ENCODE measurements at regions not wholly inside any gene's neighbourhood (a gene's known extent, or its start where the extent isn't known, plus 50 kb on each side); places are given as distances from the start of the nearest gene placed in this dataset.

DNA sequence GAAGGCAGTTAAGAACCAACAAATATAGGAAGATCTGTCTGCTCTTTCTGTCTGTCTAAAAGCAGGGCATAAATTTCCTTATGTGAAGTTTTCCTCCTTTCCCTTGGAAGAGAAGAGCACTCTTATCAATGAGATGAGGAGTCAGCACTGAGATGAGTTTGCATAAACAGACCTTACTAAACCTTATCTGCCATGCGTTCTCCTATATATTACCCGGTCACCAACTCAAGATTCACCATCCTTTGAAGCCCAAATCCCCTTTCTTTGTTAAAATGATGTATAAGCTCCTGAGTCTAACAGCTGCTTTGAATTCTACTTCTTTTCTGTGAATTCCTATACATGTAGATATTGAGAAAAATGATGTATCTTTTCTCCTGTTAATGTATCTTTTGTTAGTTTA is 65.5 kb upstream of the FHL2 start:
- Histone ChIP-seq H3K79me2 (ENCODE audit: insufficient read depth, low read length) (no peaks in the 10 kb centered on the region), H3K36me3 (ENCODE audit: insufficient read depth, low read length) (no peaks in the 10 kb centered on the region), H3F3A (ENCODE audit: low read depth) (no peaks in the 10 kb centered on the region), H2AFZ (ENCODE audit: low read length) (no peak overlapping the region), H3K4me3 (ENCODE audit: low read length, poor library complexity, severe bottlenecking) (no peak overlapping the region), H3K9ac (ENCODE audit: low read depth, low read length, poor library complexity, severe bottlenecking) (no peak overlapping the region), H3K27me3 (ENCODE audit: insufficient read depth, low read length, poor library complexity, severe bottlenecking) (no peaks in the 10 kb centered on the region), H3K4me2 (ENCODE audit: low read depth, low read length, poor library complexity, severe bottlenecking) (no peak overlapping the region), H3K9me3 (ENCODE audit: insufficient read depth, low read depth, low read length) (no peaks in the 10 kb centered on the region), H4K20me1 (ENCODE audit: insufficient read depth, low read length, poor library complexity, severe bottlenecking) (no peaks in the 10 kb centered on the region), H3K4me1 (ENCODE audit: insufficient read depth, low read length, poor library complexity, severe bottlenecking) (peaks cover 26% of the 10 kb centered on the region), H3K9me2 (replicated peaks; ENCODE audit: low read depth, low read length) (no peaks in the 10 kb centered on the region)
- TF ChIP-seq, protein P1, sequence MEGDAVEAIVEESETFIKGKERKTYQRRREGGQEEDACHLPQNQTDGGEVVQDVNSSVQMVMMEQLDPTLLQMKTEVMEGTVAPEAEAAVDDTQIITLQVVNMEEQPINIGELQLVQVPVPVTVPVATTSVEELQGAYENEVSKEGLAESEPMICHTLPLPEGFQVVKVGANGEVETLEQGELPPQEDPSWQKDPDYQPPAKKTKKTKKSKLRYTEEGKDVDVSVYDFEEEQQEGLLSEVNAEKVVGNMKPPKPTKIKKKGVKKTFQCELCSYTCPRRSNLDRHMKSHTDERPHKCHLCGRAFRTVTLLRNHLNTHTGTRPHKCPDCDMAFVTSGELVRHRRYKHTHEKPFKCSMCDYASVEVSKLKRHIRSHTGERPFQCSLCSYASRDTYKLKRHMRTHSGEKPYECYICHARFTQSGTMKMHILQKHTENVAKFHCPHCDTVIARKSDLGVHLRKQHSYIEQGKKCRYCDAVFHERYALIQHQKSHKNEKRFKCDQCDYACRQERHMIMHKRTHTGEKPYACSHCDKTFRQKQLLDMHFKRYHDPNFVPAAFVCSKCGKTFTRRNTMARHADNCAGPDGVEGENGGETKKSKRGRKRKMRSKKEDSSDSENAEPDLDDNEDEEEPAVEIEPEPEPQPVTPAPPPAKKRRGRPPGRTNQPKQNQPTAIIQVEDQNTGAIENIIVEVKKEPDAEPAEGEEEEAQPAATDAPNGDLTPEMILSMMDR (conservative IDR thresholded peaks at IDR 0.05; ENCODE audit: low read length), result no peak
- no peak for TF ChIP-seq EZH2phosphoT487 (IDR thresholded peaks at IDR 0.05; ENCODE audit: borderline replicate concordance)

DNA sequence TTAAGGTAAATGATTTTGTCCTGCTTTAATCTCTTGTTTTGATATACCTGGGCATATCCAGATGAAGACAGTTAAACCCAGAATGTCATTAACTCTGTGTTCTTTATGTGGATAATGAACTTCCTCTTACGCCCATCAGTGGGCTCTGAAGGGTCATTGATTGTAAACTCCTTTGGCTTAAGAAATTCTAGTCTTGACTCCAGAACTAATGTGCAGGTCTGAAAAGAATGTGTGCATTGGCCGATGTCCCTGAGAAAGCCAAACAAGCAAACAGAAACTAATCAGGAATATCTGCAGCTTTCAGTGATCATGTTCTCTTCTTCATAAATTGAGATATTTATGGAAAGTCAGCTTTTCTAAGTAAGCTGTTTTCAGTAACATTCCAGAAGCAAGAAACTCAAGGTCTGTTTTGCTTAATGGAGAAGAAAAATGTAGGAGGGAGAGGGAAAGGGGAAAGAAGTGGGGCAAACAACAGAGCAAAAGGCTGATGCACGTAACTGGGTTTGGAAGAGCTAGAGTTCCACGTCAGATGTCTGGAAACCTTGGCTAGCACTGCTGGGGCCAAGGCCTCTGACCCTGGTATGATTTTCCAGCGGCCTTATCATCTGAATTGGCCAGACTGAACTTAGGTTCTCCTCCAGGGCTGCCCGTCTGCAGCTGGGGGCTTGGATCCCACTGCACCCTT is 61.3 kb upstream of the FHL2 start:
- Histone ChIP-seq H2AFZ (ENCODE audit: low read length) (no peak overlapping the region), H4K20me1 (ENCODE audit: insufficient read depth, low read length, poor library complexity, severe bottlenecking) (no peaks in the 10 kb centered on the region), H3F3A (ENCODE audit: low read depth) (no peaks in the 10 kb centered on the region), H3K79me2 (ENCODE audit: insufficient read depth, low read length) (no peaks in the 10 kb centered on the region), H3K27me3 (ENCODE audit: insufficient read depth, low read length, poor library complexity, severe bottlenecking) (no peaks in the 10 kb centered on the region), H3K9me3 (ENCODE audit: insufficient read depth, low read depth, low read length) (no peaks in the 10 kb centered on the region), H3K36me3 (ENCODE audit: insufficient read depth, low read length) (no peaks in the 10 kb centered on the region), H3K4me3 (ENCODE audit: low read length, poor library complexity, severe bottlenecking) (no peak overlapping the region), H3K4me2 (ENCODE audit: low read depth, low read length, poor library complexity, severe bottlenecking) (no peak overlapping the region), H3K4me1 (ENCODE audit: insufficient read depth, low read length, poor library complexity, severe bottlenecking) (peaks cover 18% of the 10 kb centered on the region), H3K9me2 (replicated peaks; ENCODE audit: low read depth, low read length) (no peaks in the 10 kb centered on the region), H3K9ac (ENCODE audit: low read depth, low read length, poor library complexity, severe bottlenecking) (no peak overlapping the region)
- TF ChIP-seq, protein P1 (conservative IDR thresholded peaks at IDR 0.05; ENCODE audit: low read length), result no peak

GRCh38 chr2:105458076-105458475 is 59.2 kb upstream of the FHL2 start:
- Histone ChIP-seq H2AFZ (ENCODE audit: low read length) (no peak overlapping the region), H3K9me3 (ENCODE audit: insufficient read depth, low read depth, low read length) (no peaks in the 10 kb centered on the region)
- TF ChIP-seq, protein P1 (conservative IDR thresholded peaks at IDR 0.05; ENCODE audit: low read length), result no peak
- no peak for TF ChIP-seq EZH2phosphoT487 (IDR thresholded peaks at IDR 0.05; ENCODE audit: borderline replicate concordance)

More at GRCh38 chr2:105458076-105458475, 59.2 kb upstream of the FHL2 start:
- H3K4me2 ChIP-seq (ENCODE audit: low read depth, low read length, poor library complexity, severe bottlenecking), result no peak overlapping the region
- no peaks in the 10 kb centered on the region for H4K20me1 ChIP-seq (ENCODE audit: insufficient read depth, low read length, poor library complexity, severe bottlenecking)
- H3K9ac ChIP-seq (ENCODE audit: low read depth, low read length, poor library complexity, severe bottlenecking), result no peak overlapping the region
- H3K4me3 ChIP-seq (ENCODE audit: low read length, poor library complexity, severe bottlenecking), result no peak overlapping the region
- no peaks in the 10 kb centered on the region for H3K79me2 ChIP-seq (ENCODE audit: insufficient read depth, low read length)
- no peaks in the 10 kb centered on the region for H3K9me2 ChIP-seq (replicated peaks; ENCODE audit: low read depth, low read length)
- no peaks in the 10 kb centered on the region for H3K27me3 ChIP-seq (ENCODE audit: insufficient read depth, low read length, poor library complexity, severe bottlenecking)
- H3K36me3 ChIP-seq (ENCODE audit: insufficient read depth, low read length), result no peaks in the 10 kb centered on the region
- H3F3A ChIP-seq (ENCODE audit: low read depth), result no peaks in the 10 kb centered on the region
- peaks cover 22% of the 10 kb centered on the region for H3K4me1 ChIP-seq (ENCODE audit: insufficient read depth, low read length, poor library complexity, severe bottlenecking)
